Fibroblast of lung (primary cell): ENCODE measurements at regions not wholly inside any gene's neighbourhood (a gene's known extent, or its start where the extent isn't known, plus 50 kb on each side); places are given as distances from the start of the nearest gene placed in this dataset.

Experiments
- DNase-seq, 2 donors: peaks; one replicate each; pipeline versions ENCODE4 v3.0.0 to v3.0.0-alpha.2; 2010; ENCODE audit warnings: low read depth in 2 of 2
- H2AFZ ChIP-seq: 2 replicates; pipeline ENCODE4 v1.5.1; 2012; ENCODE audit warnings: low read length, control low read depth, inconsistent platforms
- H3K27ac ChIP-seq: 2 replicates; pipeline ENCODE4 v1.5.1; 2011; ENCODE audit warnings: low read length, control low read depth; ENCODE audit not compliant: insufficient read depth
- H3K27me3 ChIP-seq: 2 replicates; pipeline ENCODE4 v1.5.1; 2011; ENCODE audit warnings: mild to moderate bottlenecking, low read length; ENCODE audit not compliant: control insufficient read depth, insufficient read depth
- H3K36me3 ChIP-seq: 2 replicates; pipeline ENCODE4 v1.5.1; 2011; ENCODE audit warnings: low read length; ENCODE audit not compliant: control insufficient read depth, insufficient read depth
- H3K4me1 ChIP-seq: 2 replicates; pipeline ENCODE4 v1.5.1; 2011; ENCODE audit warnings: low read length; ENCODE audit not compliant: control insufficient read depth, insufficient read depth; ENCODE audit errors: extremely low read depth
- H3K4me2 ChIP-seq: 2 replicates; pipeline ENCODE4 v1.5.1; 2011; ENCODE audit warnings: low read length, control low read depth; ENCODE audit not compliant: insufficient read depth; ENCODE audit errors: extremely low read depth
- H3K4me3 ChIP-seq, 4 experiments: fragments of 200-600 bp in 1 of 4; sonication (generic) in 1 of 4; replicated peaks in 1 of 4; 2 replicates each; pipeline ENCODE4 v1.5.1; 2011 to 2016; ENCODE audit warnings: low read length in 4 of 4, low read depth in 3 of 4, mild to moderate bottlenecking in 3 of 4, control low read depth in 2 of 4, inconsistent platforms in 1 of 4, mixed read lengths in 1 of 4; ENCODE audit not compliant: insufficient read depth in 1 of 4; ENCODE audit errors: control extremely low read depth in 1 of 4
- H3K79me2 ChIP-seq: 2 replicates; pipeline ENCODE4 v1.5.1; 2012; ENCODE audit warnings: mild to moderate bottlenecking, low read length, inconsistent platforms; ENCODE audit not compliant: control insufficient read depth, insufficient read depth
- H3K9ac ChIP-seq: 2 replicates; pipeline ENCODE4 v1.5.1; 2011; ENCODE audit warnings: mild to moderate bottlenecking, low read length, control low read depth; ENCODE audit not compliant: insufficient read depth
- H3K9me3 ChIP-seq: 2 replicates; pipeline ENCODE4 v1.5.1; 2012; ENCODE audit warnings: low read depth, low read length; ENCODE audit not compliant: control insufficient read depth, insufficient read depth
- H4K20me1 ChIP-seq: 2 replicates; pipeline ENCODE4 v1.5.1; 2011; ENCODE audit warnings: low read length; ENCODE audit not compliant: control insufficient read depth, insufficient read depth; ENCODE audit errors: extremely low read depth
- EZH2 ChIP-seq: IDR thresholded peaks from 2 replicates; pipeline ENCODE4 v1.5.1; 2012; ENCODE audit warnings: low read length, control low read depth, mild to moderate bottlenecking; ENCODE audit errors: missing control alignments
- TF ChIP-seq, protein P1 (sequence below), 2 donors: IDR thresholded peaks in 1 of 2; conservative IDR thresholded peaks in 1 of 2; 1 replicate in 1 of 2; 2 replicates in 1 of 2; pipeline ENCODE4 v1.5.1; 2011 to 2012; ENCODE audit warnings: low read length in 2 of 2, control low read depth in 1 of 2, inconsistent platforms in 1 of 2, low read depth in 1 of 2, mild to moderate bottlenecking in 1 of 2

DNA sequence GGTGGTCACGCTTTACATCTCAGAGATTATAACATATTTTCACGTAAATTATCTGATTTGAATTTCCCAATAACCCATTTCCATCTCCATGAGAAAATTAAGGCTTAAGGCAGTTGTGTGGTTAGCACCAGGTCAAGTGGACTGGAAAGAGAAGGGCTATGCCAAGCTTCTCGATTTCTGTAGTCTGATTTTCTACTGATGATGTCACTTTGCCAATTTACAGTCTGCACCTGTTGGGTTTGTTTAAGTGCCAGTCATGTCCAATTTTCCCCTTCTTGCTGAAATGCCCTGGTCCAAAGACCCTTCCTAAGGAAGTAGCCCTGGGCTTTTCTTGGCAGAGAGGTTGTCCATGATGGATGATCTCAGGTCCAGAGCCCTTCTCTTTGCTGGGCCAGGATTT is 562.3 kb upstream of the BTBD3 start:
- Histone ChIP-seq H3K27ac (no peak overlapping the region), H3K4me1 (no peaks in the 10 kb centered on the region), H3K4me3 (no peak overlapping the region), H3K27me3 (no peaks in the 10 kb centered on the region), H3K9me3 (no peaks in the 10 kb centered on the region), H3K79me2 (no peaks in the 10 kb centered on the region), H3K36me3 (no peaks in the 10 kb centered on the region), H3K4me2 (no peak overlapping the region), H2AFZ (no peak overlapping the region), H3K9ac (no peak overlapping the region), H4K20me1 (no peaks in the 10 kb centered on the region)
- no peak for TF ChIP-seq EZH2
- TF ChIP-seq, protein P1, sequence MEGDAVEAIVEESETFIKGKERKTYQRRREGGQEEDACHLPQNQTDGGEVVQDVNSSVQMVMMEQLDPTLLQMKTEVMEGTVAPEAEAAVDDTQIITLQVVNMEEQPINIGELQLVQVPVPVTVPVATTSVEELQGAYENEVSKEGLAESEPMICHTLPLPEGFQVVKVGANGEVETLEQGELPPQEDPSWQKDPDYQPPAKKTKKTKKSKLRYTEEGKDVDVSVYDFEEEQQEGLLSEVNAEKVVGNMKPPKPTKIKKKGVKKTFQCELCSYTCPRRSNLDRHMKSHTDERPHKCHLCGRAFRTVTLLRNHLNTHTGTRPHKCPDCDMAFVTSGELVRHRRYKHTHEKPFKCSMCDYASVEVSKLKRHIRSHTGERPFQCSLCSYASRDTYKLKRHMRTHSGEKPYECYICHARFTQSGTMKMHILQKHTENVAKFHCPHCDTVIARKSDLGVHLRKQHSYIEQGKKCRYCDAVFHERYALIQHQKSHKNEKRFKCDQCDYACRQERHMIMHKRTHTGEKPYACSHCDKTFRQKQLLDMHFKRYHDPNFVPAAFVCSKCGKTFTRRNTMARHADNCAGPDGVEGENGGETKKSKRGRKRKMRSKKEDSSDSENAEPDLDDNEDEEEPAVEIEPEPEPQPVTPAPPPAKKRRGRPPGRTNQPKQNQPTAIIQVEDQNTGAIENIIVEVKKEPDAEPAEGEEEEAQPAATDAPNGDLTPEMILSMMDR (conservative IDR thresholded peaks at IDR 0.05 in 1 of 2, IDR thresholded peaks at IDR 0.05 in 1 of 2; ENCODE audit: low read depth in 1 of 2, low read length in 2 of 2) = no peak
- DNase-seq = no peak

DNA sequence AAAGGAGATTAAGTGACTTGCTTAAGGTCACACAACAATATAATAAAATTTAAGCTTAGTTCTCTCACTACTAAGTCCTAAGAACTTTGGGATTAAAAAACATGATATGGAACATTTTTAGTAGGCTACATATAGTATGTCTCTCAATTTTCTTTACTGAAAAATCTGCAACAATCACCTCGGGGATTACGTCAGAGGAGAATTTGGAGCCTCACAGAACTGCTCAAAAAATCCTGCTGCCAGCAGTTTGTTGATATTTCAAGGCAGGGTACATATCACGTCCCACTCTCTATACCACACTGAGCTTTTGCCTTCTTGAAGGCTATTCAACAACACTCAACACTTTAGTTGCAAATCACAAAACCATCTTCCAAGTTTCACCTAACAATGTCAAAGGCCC is 561.6 kb upstream of the BTBD3 start:
- Histone ChIP-seq H2AFZ (no peak overlapping the region), H3K27me3 (no peaks in the 10 kb centered on the region), H3K9me3 (no peaks in the 10 kb centered on the region), H4K20me1 (no peaks in the 10 kb centered on the region), H3K79me2 (no peaks in the 10 kb centered on the region), H3K27ac (no peak overlapping the region), H3K4me2 (no peak overlapping the region), H3K4me1 (no peaks in the 10 kb centered on the region), H3K36me3 (no peaks in the 10 kb centered on the region), H3K9ac (no peak overlapping the region), H3K4me3 (no peak overlapping the region)
- TF ChIP-seq EZH2 = no peak
- TF ChIP-seq, protein P1 (conservative IDR thresholded peaks at IDR 0.05 in 1 of 2, IDR thresholded peaks at IDR 0.05 in 1 of 2; ENCODE audit: low read depth in 1 of 2, low read length in 2 of 2) = no peak
- DNase-seq = no peak

DNA sequence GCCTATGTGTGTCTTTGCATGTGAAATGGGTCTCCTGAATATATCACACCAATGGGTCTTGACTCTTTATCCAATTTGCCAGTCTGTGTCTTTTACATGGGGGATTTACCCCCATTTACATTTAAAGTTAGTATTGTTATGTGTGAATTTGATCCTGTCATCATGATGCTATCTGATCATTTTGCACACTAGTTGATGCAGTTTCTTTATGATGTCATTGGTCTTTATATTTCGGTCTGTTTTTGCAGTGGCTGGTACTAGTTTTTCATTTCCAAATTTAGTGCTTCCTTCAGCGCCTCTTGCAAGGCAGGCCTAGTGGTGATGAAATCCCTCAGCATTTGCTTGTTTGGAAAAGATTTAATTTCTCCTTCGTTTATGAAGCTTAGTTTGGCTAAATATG is 555.2 kb upstream of the BTBD3 start:
- no peaks in the 10 kb centered on the region for H3K79me2 ChIP-seq
- H3K4me3 ChIP-seq = no peak overlapping the region
- no peaks in the 10 kb centered on the region for H3K36me3 ChIP-seq
- no peaks in the 10 kb centered on the region for H3K4me1 ChIP-seq
- H3K27me3 ChIP-seq = no peaks in the 10 kb centered on the region
- no peaks in the 10 kb centered on the region for H3K9me3 ChIP-seq
- H3K4me2 ChIP-seq = no peak overlapping the region
- H4K20me1 ChIP-seq = no peaks in the 10 kb centered on the region
- H3K9ac ChIP-seq = no peak overlapping the region
- no peak for DNase-seq
- no peak for TF ChIP-seq EZH2
- TF ChIP-seq, protein P1 (conservative IDR thresholded peaks at IDR 0.05 in 1 of 2, IDR thresholded peaks at IDR 0.05 in 1 of 2; ENCODE audit: low read depth in 1 of 2, low read length in 2 of 2) = no peak
- no peak overlapping the region for H3K27ac ChIP-seq
- no peak overlapping the region for H2AFZ ChIP-seq
